ENCODE measurements at regions not wholly inside any gene's neighbourhood (a gene's known extent, or its start where the extent isn't known, plus 50 kb on each side); places are given as distances from the start of the nearest gene placed in this dataset.

DNA sequence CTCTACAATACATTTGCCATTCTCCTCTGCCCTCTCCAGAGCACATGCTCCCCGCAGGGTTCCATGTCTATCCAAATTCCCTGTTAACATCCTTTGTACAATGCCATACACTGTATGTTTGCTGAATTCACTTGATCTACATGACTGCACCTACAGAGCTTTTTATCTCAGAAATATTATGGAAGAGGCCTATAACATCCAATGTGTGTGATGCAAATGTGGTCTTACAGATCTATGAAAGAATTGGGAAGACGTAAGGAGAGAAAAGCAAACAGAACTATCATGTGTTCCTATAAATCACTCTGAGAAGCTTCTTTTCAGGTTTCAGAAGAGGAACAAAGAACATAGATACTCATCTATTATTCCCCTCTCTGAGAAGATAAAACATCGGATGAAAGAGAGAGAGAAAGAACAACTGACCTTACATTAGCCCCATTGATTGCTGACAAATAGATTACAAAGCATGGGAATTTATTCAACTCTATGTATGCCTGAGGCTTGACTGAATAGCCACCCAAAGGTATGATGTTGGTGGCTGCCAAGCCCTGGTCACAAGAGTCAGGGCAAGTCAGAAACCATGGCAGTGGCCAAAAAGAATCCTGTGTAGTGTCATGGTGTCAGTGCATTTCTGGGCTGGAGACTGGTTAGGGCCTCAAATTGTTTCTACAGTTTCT lies 425.2 kb downstream of the FOXO1 start:
- no peak overlapping the region for H3K27ac Mint-ChIP-seq (ENCODE audit: unreplicated experiment)
- no peaks in the 10 kb centered on the region for H3K36me3 Mint-ChIP-seq (ENCODE audit: unreplicated experiment)
- no peaks in the 10 kb centered on the region for H3K4me1 Mint-ChIP-seq (ENCODE audit: low read depth, unreplicated experiment)
- H3K9me3 Mint-ChIP-seq (ENCODE audit: unreplicated experiment): no peaks in the 10 kb centered on the region
- TF ChIP-seq, protein P1, sequence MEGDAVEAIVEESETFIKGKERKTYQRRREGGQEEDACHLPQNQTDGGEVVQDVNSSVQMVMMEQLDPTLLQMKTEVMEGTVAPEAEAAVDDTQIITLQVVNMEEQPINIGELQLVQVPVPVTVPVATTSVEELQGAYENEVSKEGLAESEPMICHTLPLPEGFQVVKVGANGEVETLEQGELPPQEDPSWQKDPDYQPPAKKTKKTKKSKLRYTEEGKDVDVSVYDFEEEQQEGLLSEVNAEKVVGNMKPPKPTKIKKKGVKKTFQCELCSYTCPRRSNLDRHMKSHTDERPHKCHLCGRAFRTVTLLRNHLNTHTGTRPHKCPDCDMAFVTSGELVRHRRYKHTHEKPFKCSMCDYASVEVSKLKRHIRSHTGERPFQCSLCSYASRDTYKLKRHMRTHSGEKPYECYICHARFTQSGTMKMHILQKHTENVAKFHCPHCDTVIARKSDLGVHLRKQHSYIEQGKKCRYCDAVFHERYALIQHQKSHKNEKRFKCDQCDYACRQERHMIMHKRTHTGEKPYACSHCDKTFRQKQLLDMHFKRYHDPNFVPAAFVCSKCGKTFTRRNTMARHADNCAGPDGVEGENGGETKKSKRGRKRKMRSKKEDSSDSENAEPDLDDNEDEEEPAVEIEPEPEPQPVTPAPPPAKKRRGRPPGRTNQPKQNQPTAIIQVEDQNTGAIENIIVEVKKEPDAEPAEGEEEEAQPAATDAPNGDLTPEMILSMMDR (IDR thresholded peaks at IDR 0.05; ENCODE audit: partially characterized antibody, unreplicated experiment): no peak
- H3K4me3 Mint-ChIP-seq (ENCODE audit: unreplicated experiment): no peak overlapping the region
- DNase-seq: no peak
- no peaks in the 10 kb centered on the region for H3K27me3 Mint-ChIP-seq (ENCODE audit: unreplicated experiment)

DNA sequence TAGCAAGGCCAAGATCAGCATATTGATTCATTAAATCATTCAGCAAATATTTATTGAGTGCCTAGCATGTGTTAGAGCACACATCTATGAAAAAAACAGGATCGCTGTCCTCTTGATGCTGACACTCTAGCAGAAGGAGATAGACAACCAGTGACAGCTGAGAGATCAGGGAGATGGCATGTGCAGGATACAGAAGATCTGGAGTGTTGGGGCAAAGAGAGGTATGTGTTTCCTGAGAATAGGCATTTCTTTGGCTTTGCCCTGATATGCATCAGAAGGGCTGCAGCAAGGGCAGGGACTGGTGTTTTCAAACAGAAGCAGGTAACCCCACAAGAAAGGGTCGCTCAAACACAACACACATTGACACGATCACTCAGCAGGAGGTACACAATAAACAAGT lies 423.4 kb downstream of the FOXO1 start:
- Mint-ChIP-seq H3K9me3 (ENCODE audit: unreplicated experiment) (no peaks in the 10 kb centered on the region), H3K4me3 (ENCODE audit: unreplicated experiment) (no peak overlapping the region), H3K27ac (ENCODE audit: unreplicated experiment) (no peak overlapping the region), H3K27me3 (ENCODE audit: unreplicated experiment) (no peaks in the 10 kb centered on the region), H3K4me1 (ENCODE audit: low read depth, unreplicated experiment) (no peaks in the 10 kb centered on the region), H3K36me3 (ENCODE audit: unreplicated experiment) (no peaks in the 10 kb centered on the region)
- TF ChIP-seq, protein P1 (IDR thresholded peaks at IDR 0.05; ENCODE audit: partially characterized antibody, unreplicated experiment): no peak
- DNase-seq: no peak

- no peak overlapping the region for H3K27ac Mint-ChIP-seq (ENCODE audit: unreplicated experiment)
- no peak overlapping the region for H3K4me3 Mint-ChIP-seq (ENCODE audit: unreplicated experiment)
- TF ChIP-seq, protein P1 (IDR thresholded peaks at IDR 0.05; ENCODE audit: partially characterized antibody, unreplicated experiment): no peak
- H3K27me3 Mint-ChIP-seq (ENCODE audit: unreplicated experiment): no peaks in the 10 kb centered on the region
- H3K9me3 Mint-ChIP-seq (ENCODE audit: unreplicated experiment): peaks cover 2% of the 10 kb centered on the region
- H3K36me3 Mint-ChIP-seq (ENCODE audit: unreplicated experiment): peaks cover 6% of the 10 kb centered on the region
- no peaks in the 10 kb centered on the region for H3K4me1 Mint-ChIP-seq (ENCODE audit: low read depth, unreplicated experiment)
- no peak for DNase-seq
These were observed 422.5 kb downstream of the FOXO1 start for GRCh38 chr13:40243982-40244381.

DNA sequence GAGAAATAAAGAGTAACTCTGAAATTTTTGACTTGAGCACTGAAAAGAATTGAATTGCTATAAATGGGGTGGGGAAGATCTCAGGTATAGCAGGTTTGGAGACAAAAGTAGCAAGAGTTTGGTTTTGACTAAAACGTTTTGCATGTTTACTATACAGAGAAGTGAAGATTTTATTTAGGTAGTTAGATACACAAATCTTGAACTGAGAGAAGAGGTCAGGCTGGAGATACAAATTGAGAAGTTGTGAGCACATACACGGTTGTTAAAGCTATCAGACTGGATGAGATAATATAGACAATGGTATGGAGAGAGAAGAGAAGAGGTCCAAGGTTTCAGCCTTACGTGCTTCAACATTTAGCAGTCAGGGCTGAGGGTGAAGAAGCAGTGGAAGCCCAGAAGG lies 420.9 kb downstream of the FOXO1 start:
- Mint-ChIP-seq H3K4me3 (ENCODE audit: unreplicated experiment) (no peak overlapping the region), H3K36me3 (ENCODE audit: unreplicated experiment) (peaks cover 9% of the 10 kb centered on the region), H3K27me3 (ENCODE audit: unreplicated experiment) (no peaks in the 10 kb centered on the region), H3K4me1 (ENCODE audit: low read depth, unreplicated experiment) (no peaks in the 10 kb centered on the region), H3K9me3 (ENCODE audit: unreplicated experiment) (peaks cover 3% of the 10 kb centered on the region), H3K27ac (ENCODE audit: unreplicated experiment) (no peak overlapping the region)
- TF ChIP-seq, protein P1 (IDR thresholded peaks at IDR 0.05; ENCODE audit: partially characterized antibody, unreplicated experiment): no peak
- DNase-seq: no peak

GRCh38 chr13:40247845-40248244 lies 418.6 kb downstream of the FOXO1 start:
- no peak overlapping the region for H3K4me3 Mint-ChIP-seq (ENCODE audit: unreplicated experiment)
- no peaks in the 10 kb centered on the region for H3K4me1 Mint-ChIP-seq (ENCODE audit: low read depth, unreplicated experiment)
- no peak for DNase-seq
- TF ChIP-seq, protein P1 (IDR thresholded peaks at IDR 0.05; ENCODE audit: partially characterized antibody, unreplicated experiment): no peak
- H3K9me3 Mint-ChIP-seq (ENCODE audit: unreplicated experiment): peaks cover 3% of the 10 kb centered on the region
- peaks cover 9% of the 10 kb centered on the region for H3K36me3 Mint-ChIP-seq (ENCODE audit: unreplicated experiment)
- H3K27ac Mint-ChIP-seq (ENCODE audit: unreplicated experiment): no peak overlapping the region
- H3K27me3 Mint-ChIP-seq (ENCODE audit: unreplicated experiment): no peaks in the 10 kb centered on the region

Data from glutamatergic neuron (in vitro differentiated cells).